Transverse colon (tissue), 4 donors: ENCODE measurements at regions not wholly inside any gene's neighbourhood (a gene's known extent, or its start where the extent isn't known, plus 50 kb on each side); places are given as distances from the start of the nearest gene placed in this dataset.

Experiments used
- DNase-seq: peaks from one replicate; pipeline ENCODE4 v3.0.0-alpha.2; 2019
- H3K27ac ChIP-seq, 4 donors: fragments of 200-600 bp; sonication (generic); 2 replicates each; pipeline ENCODE4 v1.5.1; 2016 to 2018; ENCODE audit warnings: inconsistent platforms in 4 of 4
- H3K27me3 ChIP-seq: fragments of 200-600 bp; sonication (generic); 2 replicates; pipeline ENCODE4 v1.5.1; 2017; ENCODE audit warnings: inconsistent platforms
- H3K36me3 ChIP-seq, 4 donors: fragments of 200-600 bp; sonication (generic); 2 replicates each; pipeline ENCODE4 v1.5.1; 2017 to 2019; ENCODE audit warnings: inconsistent platforms in 4 of 4
- H3K4me1 ChIP-seq, 4 donors: fragments of 200-600 bp; sonication (generic); 2 replicates each; pipeline ENCODE4 v1.5.1; 2017 to 2020; ENCODE audit warnings: inconsistent platforms in 4 of 4
- H3K4me3 ChIP-seq, 4 donors: fragments of 200-600 bp; sonication (generic); 1 replicate in 1 of 4; 2 replicates in 3 of 4; pipeline versions ENCODE4 v1.5.1 to v1.6.1; 2017 to 2019; ENCODE audit warnings: inconsistent platforms in 4 of 4
- H3K9me3 ChIP-seq, 2 donors: fragments of 200-600 bp; sonication (generic); 2 replicates each; pipeline ENCODE4 v1.5.1; 2017 to 2019; ENCODE audit warnings: inconsistent platforms in 2 of 2
- CTCF ChIP-seq, 5 experiments: fragments of 200-600 bp in 3 of 5; fragments of 450-650 bp in 2 of 5; sonication (generic) in 3 of 5; IDR thresholded peaks; 1 replicate in 2 of 5; 2 replicates in 3 of 5; pipeline ENCODE4 v1.5.1; 2016 to 2017; ENCODE audit warnings: antibody characterized with exemption in 5 of 5, inconsistent platforms in 3 of 5, mild to moderate bottlenecking in 2 of 5, moderate library complexity in 1 of 5
- EP300 ChIP-seq: sonication (generic); formaldehyde crosslinking; IDR thresholded peaks from one replicate; pipeline ENCODE4 v1.6.1; 2017; ENCODE audit warnings: antibody characterized with exemption, low read depth
- POLR2A ChIP-seq: fragments of 450-650 bp; IDR thresholded peaks from one replicate; pipeline ENCODE4 v1.6.1; 2016; ENCODE audit warnings: antibody characterized with exemption, mild to moderate bottlenecking, moderate library complexity
- POLR2AphosphoS5 ChIP-seq, 3 donors: sonication (generic); formaldehyde crosslinking; IDR thresholded peaks; one replicate each; pipeline ENCODE4 v1.6.1; 2016; ENCODE audit warnings: antibody characterized with exemption in 3 of 3
- WGBS, 2 donors: methylation state at CpG; one replicate each; pipeline ENCODE4 v1.1.5; 2018; ENCODE audit warnings: low coverage in 1 of 2; 5-methylcytosine and 5-hydroxymethylcytosine counted together
- in situ Hi-C, 4 donors: fragments of 200-750 bp; cut with MboI; loops; one replicate each; pipeline versions ENCODE4 v1.15.0 to v1.15.1; 2017; ENCODE audit warnings: low sequenced_read_pairs in 3 of 4, low pct_ligation_motif_present in 1 of 4, low pct_unique_long_range_greater_than_20kb in 1 of 4
- intact Hi-C: fragments of 100-400 bp; cut with DNase I; formaldehyde crosslinking; loops from one replicate; pipeline ENCODE4 v1.15.1; 2023; ENCODE audit warnings: low total_unique reads

GRCh38 chr9:95715868-95716435 is 159.5 kb upstream of the ERCC6L2 start:
- intact Hi-C loops: no loop called here

DNA sequence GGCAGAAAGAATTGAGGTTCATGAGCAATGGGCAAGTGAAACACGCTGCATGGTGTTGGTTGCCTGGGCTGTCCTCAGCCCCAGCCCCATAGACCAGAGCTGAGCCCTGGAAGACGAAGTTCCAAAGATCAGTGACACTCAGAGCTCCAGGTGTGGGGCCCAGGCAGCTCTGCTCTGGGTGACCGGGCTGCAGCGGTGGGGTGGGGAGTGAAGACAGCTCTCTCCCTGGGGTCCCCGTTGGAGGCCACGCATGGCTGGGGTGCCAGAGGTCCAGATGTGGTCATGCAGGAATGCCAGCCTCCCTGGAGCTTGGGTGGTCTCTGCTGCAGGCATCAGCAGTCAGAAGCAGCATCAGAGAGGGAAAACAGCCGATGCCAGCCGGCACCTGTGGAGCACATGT is 165.0 kb upstream of the ERCC6L2 start:
- 81 to 100% methylated on average over 1 to 8 of the region's 8 CpGs for WGBS, 2 donors
- H3K36me3 ChIP-seq: no peaks in the 10 kb centered on the region
- no peaks in the 10 kb centered on the region for H3K27me3 ChIP-seq
- no peak for DNase-seq
- H3K9me3 ChIP-seq: peaks cover 0 to 4% of the 10 kb centered on the region in 2 donors
- intact Hi-C loops: no loop called here
- no peak overlapping the region for H3K4me3 ChIP-seq
- H3K4me1 ChIP-seq: no peaks in the 10 kb centered on the region
- in situ Hi-C loops: no loop called here
- no peak overlapping the region for H3K27ac ChIP-seq
- TF ChIP-seq POLR2AphosphoS5 (IDR thresholded peaks at IDR 0.05) (no peak), POLR2A (no peak), CTCF (IDR thresholded peaks at IDR 0.05) (no peak), EP300 (no peak)

More at GRCh38 chr9:95715868-95716435, 159.5 kb upstream of the ERCC6L2 start:
- Histone ChIP-seq H3K4me1 (peaks cover 0 to 13% (median 8%) of the 10 kb centered on the region in 4 donors), H3K4me3 (no peak overlapping the region), H3K9me3 (peaks cover 0 to 7% of the 10 kb centered on the region in 2 donors), H3K27ac (no peak overlapping the region), H3K36me3 (no peaks in the 10 kb centered on the region), H3K27me3 (no peaks in the 10 kb centered on the region)
- in situ Hi-C loops: no loop called here
- DNase-seq: no peak
- 73 to 88% methylated on average over 1 to 3 of the region's 3 CpGs for WGBS, 2 donors
- TF ChIP-seq EP300 (no peak), POLR2AphosphoS5 (IDR thresholded peaks at IDR 0.05) (no peak), POLR2A (no peak)

DNA sequence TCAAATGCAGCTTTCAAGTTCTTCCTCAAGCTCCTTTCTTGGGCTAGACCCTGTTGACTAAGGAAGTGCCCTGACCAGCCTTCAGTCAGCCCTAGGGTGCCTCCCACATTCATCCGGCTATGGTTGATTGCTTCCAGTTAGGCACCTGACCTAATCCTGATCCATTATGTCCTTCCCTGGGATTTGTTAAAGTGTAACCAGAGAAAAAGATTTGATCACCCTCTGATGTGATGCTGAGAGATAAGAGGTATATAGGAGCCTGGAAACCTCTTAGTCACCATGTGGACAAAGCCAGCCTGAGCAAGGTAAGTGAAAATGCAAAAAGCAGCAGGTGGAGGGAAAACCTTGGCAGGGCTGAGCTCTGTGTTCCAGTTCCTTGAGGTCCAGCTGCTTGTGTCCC is 178.8 kb upstream of the ERCC6L2 start:
- intact Hi-C loops: no loop called here
- no peak overlapping the region for H3K4me3 ChIP-seq
- H3K27me3 ChIP-seq: no peaks in the 10 kb centered on the region
- peak overlapping the region in 3 of 4 donors; percentile 54 to 58 (median 54) for H3K27ac ChIP-seq
- H3K9me3 ChIP-seq: no peaks in the 10 kb centered on the region
- in situ Hi-C loops: no loop called here
- WGBS, 2 donors: 50 to 67% methylated on average over 1 of the region's 1 CpG
- DNase-seq: peak; percentile 45
- H3K36me3 ChIP-seq: no peaks in the 10 kb centered on the region
- H3K4me1 ChIP-seq: peaks cover 0 to 6% (median 0%) of the 10 kb centered on the region in 4 donors
- no peak for TF ChIP-seq EP300
- no peak for TF ChIP-seq POLR2A
- TF ChIP-seq POLR2AphosphoS5 (IDR thresholded peaks at IDR 0.05): no peak
- TF ChIP-seq CTCF (IDR thresholded peaks at IDR 0.05): no peak

GRCh38 chr9:95691435-95691834 is 174.7 kb upstream of the PTCH1 start:
- H3K4me3 ChIP-seq: no peak overlapping the region
- H3K9me3 ChIP-seq: no peaks in the 10 kb centered on the region
- TF ChIP-seq CTCF (IDR thresholded peaks at IDR 0.05) (no peak), POLR2A (no peak), EP300 (no peak), POLR2AphosphoS5 (IDR thresholded peaks at IDR 0.05) (no peak)
- no peaks in the 10 kb centered on the region for H3K36me3 ChIP-seq
- peaks cover 0 to 11% (median 0%) of the 10 kb centered on the region in 4 donors for H3K4me1 ChIP-seq
- whole genome bisulfite sequencing, 2 donors: 82 to 100% methylated on average over 1 to 4 of the region's 4 CpGs
- no peak overlapping the region for H3K27ac ChIP-seq
- no peaks in the 10 kb centered on the region for H3K27me3 ChIP-seq
- in situ Hi-C loops (no loop called here), intact Hi-C loops (no loop called here)
- DNase-seq: no peak

DNA sequence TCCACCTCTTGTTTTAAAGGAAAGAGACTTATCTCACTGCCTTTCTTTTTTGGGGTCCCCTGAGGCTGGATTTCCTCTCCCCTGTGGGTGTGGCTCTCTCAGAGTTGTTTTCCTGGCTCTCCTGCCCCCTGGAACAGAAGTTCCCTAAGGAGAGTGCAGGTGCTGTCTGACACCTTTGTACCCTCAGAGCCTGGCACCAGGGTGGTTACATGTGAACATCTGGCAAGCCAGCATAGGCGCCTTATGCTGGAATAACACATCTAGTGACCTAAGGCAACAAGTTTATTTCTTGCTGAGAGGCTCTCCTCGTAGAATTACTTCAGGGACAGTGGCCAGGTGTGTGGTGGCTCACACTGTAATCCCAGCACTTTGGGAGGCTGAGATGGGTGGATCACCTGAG is 172.9 kb upstream of the PTCH1 start:
- Histone ChIP-seq H3K9me3 (no peaks in the 10 kb centered on the region), H3K4me1 (peaks cover 0 to 7% (median 0%) of the 10 kb centered on the region in 4 donors), H3K36me3 (no peaks in the 10 kb centered on the region), H3K27ac (peak overlapping the region in 1 of 4 donors; percentile 55), H3K27me3 (no peaks in the 10 kb centered on the region), H3K4me3 (no peak overlapping the region)
- DNase-seq: no peak
- intact Hi-C loops: no loop called here
- TF ChIP-seq POLR2A (no peak), CTCF (IDR thresholded peaks at IDR 0.05) (no peak), EP300 (no peak), POLR2AphosphoS5 (IDR thresholded peaks at IDR 0.05) (no peak)
- 67% methylated on average over 2 of the region's 2 CpGs; no CpG with 5 or more reads in 1 of the 2 donors for WGBS, 2 donors
- in situ Hi-C loops: no loop called here
